ENCODE measurements at regions not wholly inside any gene's neighbourhood (a gene's known extent, or its start where the extent isn't known, plus 50 kb on each side); places are given as distances from the start of the nearest gene placed in this dataset.

- DNase-seq = no peak
Measured at GRCh38 chr12:114253976-114254778, 151.8 kb downstream of the TBX5 start.

- no peak for DNase-seq
Measured at GRCh38 chr12:114248527-114248926, 157.4 kb downstream of the TBX5 start.

DNA sequence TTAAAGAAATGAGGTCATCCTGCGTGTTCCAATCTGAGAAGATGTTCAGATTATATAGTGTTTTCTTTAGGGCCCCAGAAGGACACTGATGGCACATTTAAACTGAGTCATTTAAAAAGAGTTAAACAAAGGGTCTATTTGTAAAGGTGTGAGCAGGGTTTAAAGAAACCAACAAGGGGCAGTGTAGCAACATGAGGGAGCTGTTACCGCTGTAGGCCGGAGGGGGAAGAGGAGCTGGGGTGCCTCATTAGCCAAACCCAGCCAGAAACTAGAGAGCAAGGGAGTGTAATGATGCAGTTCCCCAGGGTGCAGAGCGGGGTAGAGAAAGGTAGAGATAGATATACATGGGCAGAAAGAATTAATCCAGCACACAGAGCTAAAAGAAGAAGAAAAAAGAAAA lies 160.4 kb downstream of the TBX5 start:
- DNase-seq = no peak

GRCh38 chr12:114241973-114242434 lies 163.9 kb downstream of the TBX5 start:
- no peak for DNase-seq

GRCh38 chr12:114240288-114240687 lies 165.7 kb downstream of the TBX5 start:
- DNase-seq = no peak

GRCh38 chr12:114238808-114239207 lies 167.1 kb downstream of the TBX5 start:
- no peak for DNase-seq

DNA sequence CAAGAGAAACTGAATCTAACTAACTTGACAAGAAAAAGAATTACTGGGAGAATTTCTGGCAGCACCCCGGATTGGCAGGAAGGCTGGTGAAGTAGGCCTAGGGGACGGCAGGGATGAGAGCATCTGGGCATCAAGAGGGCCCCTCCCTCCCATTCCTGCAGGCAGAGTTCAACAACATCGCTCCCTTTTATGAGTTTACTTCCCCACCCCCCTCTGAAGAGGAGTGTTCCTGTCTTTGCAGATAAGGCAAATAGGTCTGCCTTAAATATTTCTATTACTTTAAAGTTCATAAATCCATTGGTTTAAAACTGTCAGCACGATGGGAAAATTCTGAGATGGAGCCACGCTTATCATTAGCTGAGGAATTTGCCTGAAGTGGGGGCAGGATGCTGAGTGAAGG lies 168.7 kb downstream of the TBX5 start:
- no peak for DNase-seq

- DNase-seq = no peak
Measured at GRCh38 chr12:114232187-114232586, 173.8 kb downstream of the TBX5 start.

GRCh38 chr12:114229150-114229549 lies 176.8 kb downstream of the TBX5 start:
- no peak for DNase-seq

- no peak for DNase-seq
Measured at GRCh38 chr12:114226241-114226928, 179.6 kb downstream of the TBX5 start.

DNA sequence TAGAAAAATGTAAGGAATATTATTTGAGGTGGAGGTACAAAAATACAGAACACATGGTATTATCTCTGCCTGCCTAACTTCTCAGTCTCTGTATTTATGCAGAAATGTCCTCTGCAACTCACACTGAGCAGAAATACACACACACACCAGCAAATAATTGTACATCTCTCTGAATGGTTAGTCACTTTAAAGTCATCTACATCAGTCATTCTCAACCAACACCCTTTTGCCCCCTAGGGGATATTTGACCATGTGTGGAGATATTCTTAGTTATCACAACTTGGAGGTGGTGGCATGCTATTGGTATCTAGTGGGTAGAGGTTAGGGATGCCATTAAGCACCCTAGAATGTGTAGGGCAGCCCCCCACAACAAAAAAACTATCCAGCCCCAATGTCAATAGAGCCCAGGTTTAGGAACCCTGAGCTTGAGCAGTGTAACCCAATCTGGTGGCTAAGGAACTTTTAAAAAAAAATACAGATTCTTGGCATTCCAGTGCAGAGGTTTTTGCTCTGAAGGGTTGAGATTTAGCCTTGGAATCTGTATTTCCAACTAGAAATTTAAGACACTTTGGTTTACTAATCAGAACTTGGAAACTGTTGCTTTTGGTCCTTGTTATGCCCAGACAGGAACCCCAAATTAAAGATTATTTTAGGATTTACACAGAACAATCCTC lies 183.8 kb downstream of the TBX5 start:
- DNase-seq = no peak

- no peak for DNase-seq
Measured at GRCh38 chr12:114221136-114221833, 184.7 kb downstream of the TBX5 start.

- DNase-seq = no peak
Measured at GRCh38 chr12:114220311-114220710, 185.6 kb downstream of the TBX5 start.

DNA sequence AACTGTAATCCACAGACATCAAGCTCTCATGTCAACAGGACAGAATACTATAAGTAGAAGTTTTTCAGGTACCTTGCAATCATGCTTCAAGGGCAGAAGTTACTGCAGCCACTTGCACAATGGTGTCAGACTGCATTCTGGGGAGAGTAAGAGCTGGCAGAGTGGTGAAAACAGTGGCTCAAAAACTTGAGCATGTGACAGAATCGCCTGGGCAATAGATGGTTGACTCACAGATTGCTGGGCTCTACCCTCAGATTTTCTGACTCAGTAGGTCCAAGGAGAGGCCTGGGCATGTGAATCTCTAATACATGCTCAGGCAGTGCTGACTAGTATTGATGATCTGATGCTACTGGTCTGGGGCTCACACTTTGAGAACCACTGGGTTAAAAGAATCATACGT lies 187.8 kb downstream of the TBX5 start:
- no peak for DNase-seq

DNA sequence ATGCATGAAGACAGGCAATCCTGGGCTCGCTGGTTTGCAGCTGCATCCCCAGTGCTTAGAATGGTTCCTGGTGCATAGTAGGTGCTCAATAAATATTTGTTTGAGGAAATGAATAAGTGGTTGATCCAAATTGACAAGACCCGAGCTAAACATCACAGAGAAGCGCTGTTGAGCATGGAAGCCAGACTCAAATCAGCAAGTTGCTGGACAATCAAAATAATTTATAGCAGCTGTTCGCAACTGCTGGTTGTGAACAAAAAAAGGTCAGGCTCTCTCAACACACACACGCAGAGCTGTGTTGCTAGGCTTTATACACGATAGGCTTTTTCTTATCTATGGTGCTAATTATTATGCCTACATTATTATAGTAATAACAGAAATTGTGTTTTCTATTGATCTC lies 190.2 kb downstream of the TBX5 start:
- DNase-seq = no peak

DNA sequence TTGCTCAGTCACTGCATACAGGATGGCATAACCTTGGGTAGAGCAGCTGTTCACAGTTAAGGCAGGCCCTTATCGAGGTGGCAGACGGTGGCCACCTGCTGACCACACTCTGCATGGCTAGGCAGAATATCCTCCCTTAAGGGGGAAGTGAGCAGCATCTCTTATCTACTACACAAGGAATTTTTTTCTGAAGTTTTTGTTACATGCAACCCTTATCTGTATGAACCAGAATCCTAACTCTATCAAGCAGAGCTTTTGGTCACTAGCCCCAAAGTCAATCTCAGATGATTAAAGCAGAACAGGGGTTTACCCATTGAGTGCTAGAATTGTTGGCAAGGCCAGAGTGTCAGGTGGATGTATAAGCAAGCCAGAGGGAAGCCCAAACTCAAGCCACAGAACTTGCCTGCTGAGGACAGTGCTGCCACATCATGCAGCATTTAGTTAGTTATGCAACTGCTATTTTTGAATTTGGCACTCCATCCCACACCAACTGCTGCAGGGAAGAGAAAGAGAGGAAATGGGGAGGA lies 192.8 kb downstream of the TBX5 start:
- no peak for DNase-seq

- DNase-seq = no peak
Measured at GRCh38 chr12:114209861-114210260, 196.1 kb downstream of the TBX5 start.

DNA sequence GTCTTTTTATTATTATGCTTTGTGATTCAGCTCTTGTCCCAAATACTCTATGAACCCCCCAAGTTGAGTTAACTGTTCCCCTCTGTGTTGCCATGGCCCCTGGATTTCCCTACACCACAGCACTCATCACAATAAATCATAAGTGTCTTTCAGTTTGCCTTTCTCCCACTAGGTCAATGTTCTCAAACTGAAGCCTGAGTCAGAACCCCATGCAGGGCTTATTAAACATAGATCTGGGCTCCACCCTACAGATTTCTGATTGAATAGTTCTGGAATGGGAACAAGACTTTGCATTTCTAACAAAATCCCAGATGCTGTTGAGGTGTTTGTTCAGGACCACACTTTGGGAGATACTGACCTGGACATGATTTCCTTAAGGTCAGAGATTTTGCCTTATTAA lies 199.4 kb downstream of the TBX5 start:
- DNase-seq = no peak

DNA sequence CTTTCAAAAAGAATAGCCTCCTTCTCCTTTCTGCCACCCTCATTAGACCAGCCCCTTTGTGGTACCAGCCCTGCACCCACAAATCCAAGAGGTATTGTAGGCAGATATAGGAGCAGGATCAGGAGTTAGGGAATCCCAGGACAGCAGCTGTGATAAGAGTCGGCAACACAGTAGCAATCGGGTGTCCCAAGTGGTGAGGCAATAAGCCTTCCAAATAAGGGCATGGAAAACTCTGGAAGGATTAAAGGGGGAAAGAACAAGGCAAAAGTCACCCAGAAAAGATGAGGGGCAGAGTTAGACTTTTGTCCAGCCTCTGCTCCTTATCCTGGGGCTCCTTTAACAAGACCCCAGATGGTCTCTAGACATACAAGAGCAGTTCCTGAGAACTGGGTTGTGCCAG lies 204.2 kb downstream of the TBX5 start:
- no peak for DNase-seq

DNA sequence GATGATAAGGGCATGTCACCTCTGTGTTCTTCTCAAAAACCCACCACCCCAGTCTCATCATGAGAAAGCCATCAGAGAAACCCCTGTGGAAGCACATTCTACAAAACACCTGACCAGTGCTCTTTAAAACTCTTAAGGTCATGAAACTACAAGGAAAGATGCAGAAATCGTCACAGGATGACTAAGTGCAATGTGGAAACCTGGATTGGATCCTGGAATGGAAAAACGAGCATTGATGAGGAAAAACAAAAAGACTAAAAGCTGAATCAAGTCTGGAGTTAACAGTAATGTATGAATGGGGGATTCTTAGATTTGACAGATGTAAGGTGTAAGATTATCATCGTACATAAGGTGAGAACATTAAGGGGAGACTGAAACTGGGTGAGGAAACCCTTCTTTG lies 211.0 kb downstream of the TBX5 start:
- no peak for DNase-seq

GRCh38 chr12:114194066-114194465 lies 211.9 kb downstream of the TBX5 start:
- no peak for DNase-seq

- DNase-seq = no peak
Measured at GRCh38 chr12:114193474-114193873, 212.5 kb downstream of the TBX5 start.

DNA sequence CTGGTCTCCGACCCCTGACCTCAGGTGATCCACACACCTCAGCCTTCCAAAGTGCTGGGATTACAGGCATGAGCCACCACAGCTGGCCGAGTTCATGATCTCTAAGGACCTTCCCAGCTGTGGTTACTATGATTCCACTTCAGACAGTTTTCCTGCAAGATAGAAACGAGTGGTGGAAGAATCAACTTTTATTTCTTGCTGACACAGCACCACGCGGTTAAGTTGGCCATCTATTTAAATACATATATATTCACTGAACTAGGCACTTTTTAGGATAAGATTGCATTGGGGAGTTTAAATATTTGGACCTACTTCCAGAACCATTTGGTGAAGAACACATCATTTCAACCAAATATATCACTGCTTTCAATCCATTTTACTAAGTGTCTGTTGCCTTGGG lies 213.4 kb downstream of the TBX5 start:
- DNase-seq = no peak

All from GDM1 (cell line).